ENCODE measurements at regions not wholly inside any gene's neighbourhood (a gene's known extent, or its start where the extent isn't known, plus 50 kb on each side); places are given as distances from the start of the nearest gene placed in this dataset.

- TF ChIP-seq POLR2A (IDR thresholded peaks at IDR 0.05; ENCODE audit: low read depth) (no peak), CTCF (IDR thresholded peaks at IDR 0.05) (no peak), POLR2AphosphoS5 (IDR thresholded peaks at IDR 0.05) (no peak)
Measured at GRCh38 chr18:76113101-76113500, 381.9 kb downstream of the ZNF516 start.
